ENCODE measurements at regions not wholly inside any gene's neighbourhood (a gene's known extent, or its start where the extent isn't known, plus 50 kb on each side); places are given as distances from the start of the nearest gene placed in this dataset.

- no peaks in the 10 kb centered on the region for H3K27me3 ChIP-seq (ENCODE audit: insufficient read depth, low read length)
- H3K4me3 ChIP-seq (ENCODE audit: insufficient read depth, low read length): no peak overlapping the region
- H3K36me3 ChIP-seq (ENCODE audit: insufficient read depth, low read length): no peaks in the 10 kb centered on the region
- no peak for DNase-seq (ENCODE audit: insufficient read length, low spot score, missing footprints)
- H3K4me2 ChIP-seq (ENCODE audit: insufficient read depth, low read length): no peak overlapping the region
- H4K20me1 ChIP-seq (ENCODE audit: insufficient read depth, low read length): no peaks in the 10 kb centered on the region
- H2AFZ ChIP-seq (ENCODE audit: low read length): no peak overlapping the region
- H3K79me2 ChIP-seq (ENCODE audit: insufficient read depth, low read length): no peaks in the 10 kb centered on the region
- no peaks in the 10 kb centered on the region for H3K4me1 ChIP-seq (ENCODE audit: insufficient read depth, low read length)
- TF ChIP-seq CTCF (IDR thresholded peaks at IDR 0.05; ENCODE audit: extremely low read depth, low read depth, low read length): no peak
- no peak overlapping the region for H3K27ac ChIP-seq (ENCODE audit: low read depth, low read length)
- H3K9me3 ChIP-seq (ENCODE audit: low read depth, low read length): peaks cover 8% of the 10 kb centered on the region
These were observed 765.6 kb upstream of the B3GALT2 start for GRCh38 chr1:193951984-193952383.

GRCh38 chr1:193944454-193944853 lies 758.0 kb upstream of the B3GALT2 start:
- Histone ChIP-seq H3K27ac (ENCODE audit: low read depth, low read length) (no peak overlapping the region), H3K79me2 (ENCODE audit: insufficient read depth, low read length) (no peaks in the 10 kb centered on the region), H3K9me3 (ENCODE audit: low read depth, low read length) (no peaks in the 10 kb centered on the region), H3K27me3 (ENCODE audit: insufficient read depth, low read length) (no peaks in the 10 kb centered on the region), H3K36me3 (ENCODE audit: insufficient read depth, low read length) (no peaks in the 10 kb centered on the region), H3K4me3 (ENCODE audit: insufficient read depth, low read length) (no peak overlapping the region), H3K4me2 (ENCODE audit: insufficient read depth, low read length) (no peak overlapping the region), H2AFZ (ENCODE audit: low read length) (no peak overlapping the region), H3K4me1 (ENCODE audit: insufficient read depth, low read length) (no peaks in the 10 kb centered on the region), H4K20me1 (ENCODE audit: insufficient read depth, low read length) (no peaks in the 10 kb centered on the region)
- DNase-seq (ENCODE audit: insufficient read length, low spot score, missing footprints): no peak
- TF ChIP-seq CTCF (IDR thresholded peaks at IDR 0.05; ENCODE audit: extremely low read depth, low read depth, low read length): no peak

- H3K36me3 ChIP-seq (ENCODE audit: insufficient read depth, low read length): no peaks in the 10 kb centered on the region
- no peaks in the 10 kb centered on the region for H4K20me1 ChIP-seq (ENCODE audit: insufficient read depth, low read length)
These were observed 753.8 kb upstream of the B3GALT2 start for GRCh38 chr1:193940176-193940575.

GRCh38 chr1:193939585-193939984 lies 753.2 kb upstream of the B3GALT2 start:
- Histone ChIP-seq H3K79me2 (ENCODE audit: insufficient read depth, low read length) (no peaks in the 10 kb centered on the region), H3K27me3 (ENCODE audit: insufficient read depth, low read length) (no peaks in the 10 kb centered on the region), H3K4me3 (ENCODE audit: insufficient read depth, low read length) (no peak overlapping the region), H3K27ac (ENCODE audit: low read depth, low read length) (no peak overlapping the region), H3K4me2 (ENCODE audit: insufficient read depth, low read length) (no peak overlapping the region), H2AFZ (ENCODE audit: low read length) (no peak overlapping the region), H3K4me1 (ENCODE audit: insufficient read depth, low read length) (no peaks in the 10 kb centered on the region), H3K9me3 (ENCODE audit: low read depth, low read length) (no peaks in the 10 kb centered on the region), H3K36me3 (ENCODE audit: insufficient read depth, low read length) (no peaks in the 10 kb centered on the region), H4K20me1 (ENCODE audit: insufficient read depth, low read length) (no peaks in the 10 kb centered on the region)
- DNase-seq (ENCODE audit: insufficient read length, low spot score, missing footprints): no peak
- no peak for TF ChIP-seq CTCF (IDR thresholded peaks at IDR 0.05; ENCODE audit: extremely low read depth, low read depth, low read length)

More at GRCh38 chr1:193940176-193940575, 753.8 kb upstream of the B3GALT2 start:
- no peaks in the 10 kb centered on the region for H3K9me3 ChIP-seq (ENCODE audit: low read depth, low read length)
- no peak for TF ChIP-seq CTCF (IDR thresholded peaks at IDR 0.05; ENCODE audit: extremely low read depth, low read depth, low read length)
- H3K27me3 ChIP-seq (ENCODE audit: insufficient read depth, low read length): no peaks in the 10 kb centered on the region
- H3K27ac ChIP-seq (ENCODE audit: low read depth, low read length): no peak overlapping the region
- H3K4me1 ChIP-seq (ENCODE audit: insufficient read depth, low read length): no peaks in the 10 kb centered on the region
- no peak overlapping the region for H2AFZ ChIP-seq (ENCODE audit: low read length)
- DNase-seq (ENCODE audit: insufficient read length, low spot score, missing footprints): no peak
- H3K4me3 ChIP-seq (ENCODE audit: insufficient read depth, low read length): no peak overlapping the region
- H3K79me2 ChIP-seq (ENCODE audit: insufficient read depth, low read length): no peaks in the 10 kb centered on the region
- no peak overlapping the region for H3K4me2 ChIP-seq (ENCODE audit: insufficient read depth, low read length)

All from osteoblast (primary cell).